ENCODE measurements at regions not wholly inside any gene's neighbourhood (a gene's known extent, or its start where the extent isn't known, plus 50 kb on each side); places are given as distances from the start of the nearest gene placed in this dataset.
"Not testable (repeated sequence)": the region's sequence is repeated elsewhere in the genome, so short reads cannot be mapped to it uniquely, and the experiment has no call there.

DNA sequence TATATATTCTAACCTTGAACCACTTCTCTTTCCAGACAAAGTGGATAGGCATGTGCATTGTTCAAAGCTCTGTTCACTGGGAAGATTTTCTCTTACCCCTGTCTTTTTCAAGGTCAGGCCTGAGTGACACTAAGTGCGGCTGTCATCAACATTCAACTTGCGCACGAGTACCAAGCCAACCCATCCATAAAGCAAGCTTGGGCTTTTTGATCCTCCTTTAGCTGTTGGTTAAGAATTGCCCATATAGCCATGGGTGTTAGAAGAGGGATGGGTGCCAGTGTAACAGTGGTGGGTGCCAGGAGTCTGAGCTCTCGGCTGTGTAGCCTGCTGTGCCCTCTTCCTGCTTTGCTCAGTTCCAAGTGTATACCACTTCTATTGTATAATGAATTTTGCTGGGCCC, 136.1 kb downstream of the GLUL start:
- 78 to 92% methylated on average over 4 of the region's 4 CpGs for WGBS, 2 donors
- no peaks in the 10 kb centered on the region for H3K27me3 ChIP-seq (ENCODE audit: control insufficient read depth in 1 of 2, insufficient read depth in 2 of 2, low read length in 2 of 2)
- no peaks in the 10 kb centered on the region for H3K36me3 ChIP-seq (ENCODE audit: control insufficient read depth in 2 of 2, insufficient read depth in 2 of 2, low read length in 1 of 2)
- H3K9me3 ChIP-seq (ENCODE audit: control insufficient read depth in 2 of 2, insufficient read depth in 1 of 2, low read depth in 1 of 2, low read length in 1 of 2), result no peaks in the 10 kb centered on the region
- no peak overlapping the region for H3K27ac ChIP-seq (ENCODE audit: low read depth in 2 of 2, low read length in 1 of 2)
- peaks cover 0 to 5% of the 10 kb centered on the region in 2 donors for H3K4me1 ChIP-seq (ENCODE audit: control insufficient read depth in 2 of 2, insufficient read depth in 2 of 2, low read length in 1 of 2)
- H3K4me3 ChIP-seq (ENCODE audit: low read depth in 1 of 2, low read length in 2 of 2), result no peak overlapping the region

- no peak overlapping the region for H3K27ac ChIP-seq (ENCODE audit: low read depth in 2 of 2, low read length in 1 of 2)
- no peaks in the 10 kb centered on the region for H3K36me3 ChIP-seq (ENCODE audit: control insufficient read depth in 2 of 2, insufficient read depth in 2 of 2, low read length in 1 of 2)
- WGBS, 2 donors, result 84 to 92% methylated on average over 7 of the region's 7 CpGs
- no peak overlapping the region for H3K4me3 ChIP-seq (ENCODE audit: low read depth in 1 of 2, low read length in 2 of 2)
- H3K27me3 ChIP-seq (ENCODE audit: control insufficient read depth in 1 of 2, insufficient read depth in 2 of 2, low read length in 2 of 2), result no peaks in the 10 kb centered on the region
- no peaks in the 10 kb centered on the region for H3K9me3 ChIP-seq (ENCODE audit: control insufficient read depth in 2 of 2, insufficient read depth in 1 of 2, low read depth in 1 of 2, low read length in 1 of 2)
- no peaks in the 10 kb centered on the region for H3K4me1 ChIP-seq (ENCODE audit: control insufficient read depth in 2 of 2, insufficient read depth in 2 of 2, low read length in 1 of 2)
Observed at GRCh38 chr1:182253319-182253860, 138.2 kb downstream of the GLUL start.

GRCh38 chr1:182251561-182251960, 140.0 kb downstream of the GLUL start:
- no peaks in the 10 kb centered on the region for H3K9me3 ChIP-seq (ENCODE audit: control insufficient read depth in 2 of 2, insufficient read depth in 1 of 2, low read depth in 1 of 2, low read length in 1 of 2)
- H3K4me3 ChIP-seq (ENCODE audit: low read depth in 1 of 2, low read length in 2 of 2), result no peak overlapping the region
- H3K4me1 ChIP-seq (ENCODE audit: control insufficient read depth in 2 of 2, insufficient read depth in 2 of 2, low read length in 1 of 2), result no peaks in the 10 kb centered on the region
- H3K27ac ChIP-seq (ENCODE audit: low read depth in 2 of 2, low read length in 1 of 2), result no peak overlapping the region
- H3K27me3 ChIP-seq (ENCODE audit: control insufficient read depth in 1 of 2, insufficient read depth in 2 of 2, low read length in 2 of 2), result no peaks in the 10 kb centered on the region
- no peaks in the 10 kb centered on the region for H3K36me3 ChIP-seq (ENCODE audit: control insufficient read depth in 2 of 2, insufficient read depth in 2 of 2, low read length in 1 of 2)
- 82 to 84% methylated on average over 1 of the region's 1 CpG for WGBS, 2 donors

GRCh38 chr1:182249201-182249676, 142.4 kb downstream of the GLUL start:
- WGBS, 2 donors, result 50 to 56% methylated on average over 14 to 15 of the region's 15 CpGs
- Histone ChIP-seq H3K4me3 (ENCODE audit: low read depth in 1 of 2, low read length in 2 of 2) (no peak overlapping the region), H3K27ac (ENCODE audit: low read depth in 2 of 2, low read length in 1 of 2) (peak overlapping the region in 1 of 2 donors; percentile 1), H3K36me3 (ENCODE audit: control insufficient read depth in 2 of 2, insufficient read depth in 2 of 2, low read length in 1 of 2) (no peaks in the 10 kb centered on the region), H3K4me1 (ENCODE audit: control insufficient read depth in 2 of 2, insufficient read depth in 2 of 2, low read length in 1 of 2) (no peaks in the 10 kb centered on the region), H3K9me3 (ENCODE audit: control insufficient read depth in 2 of 2, insufficient read depth in 1 of 2, low read depth in 1 of 2, low read length in 1 of 2) (no peaks in the 10 kb centered on the region), H3K27me3 (ENCODE audit: control insufficient read depth in 1 of 2, insufficient read depth in 2 of 2, low read length in 2 of 2) (no peaks in the 10 kb centered on the region)

DNA sequence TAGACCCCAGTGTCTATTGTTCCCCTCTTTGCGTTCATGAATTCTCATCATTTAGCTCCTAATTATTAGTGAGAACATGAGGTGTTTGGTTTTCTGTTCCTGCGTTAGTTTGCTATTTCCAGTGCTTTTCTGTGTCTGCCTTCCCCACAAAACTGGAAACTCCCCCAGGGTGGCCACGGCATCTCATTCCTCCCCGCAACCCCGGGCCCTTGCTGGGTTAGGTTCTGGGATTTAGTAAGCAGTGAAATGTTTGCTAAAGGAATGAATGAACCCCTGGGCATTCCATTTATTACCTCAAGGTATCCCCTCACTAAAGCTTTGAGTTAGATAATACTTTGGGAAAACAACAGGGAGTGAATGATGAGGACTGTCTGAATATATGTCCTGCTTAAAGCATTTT, 142.9 kb downstream of the GLUL start:
- Histone ChIP-seq H3K27me3 (ENCODE audit: control insufficient read depth in 1 of 2, insufficient read depth in 2 of 2, low read length in 2 of 2) (no peaks in the 10 kb centered on the region), H3K9me3 (ENCODE audit: control insufficient read depth in 2 of 2, insufficient read depth in 1 of 2, low read depth in 1 of 2, low read length in 1 of 2) (no peaks in the 10 kb centered on the region), H3K27ac (ENCODE audit: low read depth in 2 of 2, low read length in 1 of 2) (no peak overlapping the region), H3K4me3 (ENCODE audit: low read depth in 1 of 2, low read length in 2 of 2) (no peak overlapping the region), H3K36me3 (ENCODE audit: control insufficient read depth in 2 of 2, insufficient read depth in 2 of 2, low read length in 1 of 2) (no peaks in the 10 kb centered on the region), H3K4me1 (ENCODE audit: control insufficient read depth in 2 of 2, insufficient read depth in 2 of 2, low read length in 1 of 2) (no peaks in the 10 kb centered on the region)
- WGBS, 2 donors, result 81 to 83% methylated on average over 5 of the region's 5 CpGs

GRCh38 chr1:182247813-182248212, 143.8 kb downstream of the GLUL start:
- not testable (repeated sequence) for H3K36me3 ChIP-seq (ENCODE audit: control insufficient read depth in 2 of 2, insufficient read depth in 2 of 2, low read length in 1 of 2); H3K27ac ChIP-seq (ENCODE audit: low read depth in 2 of 2, low read length in 1 of 2)
- 88 to 92% methylated on average over 2 of the region's 2 CpGs for WGBS, 2 donors

GRCh38 chr1:182246783-182247182, 144.8 kb downstream of the GLUL start:
- H3K9me3 ChIP-seq (ENCODE audit: control insufficient read depth in 2 of 2, insufficient read depth in 1 of 2, low read depth in 1 of 2, low read length in 1 of 2), result no peaks in the 10 kb centered on the region
- H3K36me3 ChIP-seq (ENCODE audit: control insufficient read depth in 2 of 2, insufficient read depth in 2 of 2, low read length in 1 of 2), result no peaks in the 10 kb centered on the region
- no peaks in the 10 kb centered on the region for H3K4me1 ChIP-seq (ENCODE audit: control insufficient read depth in 2 of 2, insufficient read depth in 2 of 2, low read length in 1 of 2)
- no peaks in the 10 kb centered on the region for H3K27me3 ChIP-seq (ENCODE audit: control insufficient read depth in 1 of 2, insufficient read depth in 2 of 2, low read length in 2 of 2)
- 51 to 53% methylated on average over 5 of the region's 5 CpGs for WGBS, 2 donors
- H3K4me3 ChIP-seq (ENCODE audit: low read depth in 1 of 2, low read length in 2 of 2), result no peak overlapping the region
- no peak overlapping the region for H3K27ac ChIP-seq (ENCODE audit: low read depth in 2 of 2, low read length in 1 of 2)

More at GRCh38 chr1:182247813-182248212, 143.8 kb downstream of the GLUL start:
- not testable (repeated sequence) for H3K4me1 ChIP-seq (ENCODE audit: control insufficient read depth in 2 of 2, insufficient read depth in 2 of 2, low read length in 1 of 2); H3K4me3 ChIP-seq (ENCODE audit: low read depth in 1 of 2, low read length in 2 of 2); H3K9me3 ChIP-seq (ENCODE audit: control insufficient read depth in 2 of 2, insufficient read depth in 1 of 2, low read depth in 1 of 2, low read length in 1 of 2); H3K27me3 ChIP-seq (ENCODE audit: control insufficient read depth in 1 of 2, insufficient read depth in 2 of 2, low read length in 2 of 2)

GRCh38 chr1:182245040-182245439, 146.6 kb downstream of the GLUL start:
- Histone ChIP-seq H3K36me3 (ENCODE audit: control insufficient read depth in 2 of 2, insufficient read depth in 2 of 2, low read length in 1 of 2) (no peaks in the 10 kb centered on the region), H3K27me3 (ENCODE audit: control insufficient read depth in 1 of 2, insufficient read depth in 2 of 2, low read length in 2 of 2) (no peaks in the 10 kb centered on the region), H3K4me1 (ENCODE audit: control insufficient read depth in 2 of 2, insufficient read depth in 2 of 2, low read length in 1 of 2) (no peaks in the 10 kb centered on the region), H3K27ac (ENCODE audit: low read depth in 2 of 2, low read length in 1 of 2) (no peak overlapping the region), H3K4me3 (ENCODE audit: low read depth in 1 of 2, low read length in 2 of 2) (no peak overlapping the region), H3K9me3 (ENCODE audit: control insufficient read depth in 2 of 2, insufficient read depth in 1 of 2, low read depth in 1 of 2, low read length in 1 of 2) (no peaks in the 10 kb centered on the region)
- 93 to 99% methylated on average over 4 of the region's 4 CpGs for WGBS, 2 donors

DNA sequence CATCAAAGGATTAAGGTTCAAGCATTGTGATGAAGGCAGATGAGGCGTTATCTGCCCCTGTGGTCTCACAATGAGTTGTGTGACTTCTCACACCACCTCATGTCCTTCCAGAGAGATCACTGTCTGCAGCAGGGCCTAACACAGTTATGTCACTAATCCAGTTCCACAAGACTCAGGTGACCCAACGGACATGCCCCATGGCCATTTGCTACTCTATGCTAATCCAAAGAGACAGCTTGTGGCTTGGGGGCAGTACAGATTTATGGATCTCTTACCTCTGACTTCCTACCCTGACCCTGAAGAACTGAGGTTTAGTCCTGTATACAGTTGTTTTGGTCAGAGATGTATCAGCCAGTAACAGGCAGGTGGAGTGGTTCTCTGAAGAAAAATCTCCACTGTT, 147.1 kb downstream of the GLUL start:
- WGBS, 2 donors, result 80 to 88% methylated on average over 2 of the region's 2 CpGs
- no peaks in the 10 kb centered on the region for H3K27me3 ChIP-seq (ENCODE audit: control insufficient read depth in 1 of 2, insufficient read depth in 2 of 2, low read length in 2 of 2)

DNA sequence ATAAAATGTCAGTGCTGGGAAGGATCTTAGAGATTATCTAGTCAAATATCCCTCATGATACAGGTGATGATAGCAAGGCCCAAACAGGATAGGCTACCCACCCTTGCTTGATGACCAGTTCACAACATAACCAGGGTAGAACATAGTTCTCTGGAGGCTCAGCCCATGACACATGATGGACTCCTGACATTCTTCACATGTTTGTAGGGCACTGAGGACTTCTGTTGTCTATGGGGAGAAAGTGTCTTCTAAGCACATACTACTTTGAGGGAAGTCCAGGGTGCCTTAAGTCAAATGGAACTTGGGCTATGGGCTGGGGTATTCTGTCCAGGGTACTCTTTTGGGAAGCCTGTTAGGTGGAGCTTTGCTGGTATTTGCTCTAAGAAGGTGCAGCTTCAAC, 148.9 kb downstream of the GLUL start:
- Histone ChIP-seq H3K9me3 (ENCODE audit: control insufficient read depth in 2 of 2, insufficient read depth in 1 of 2, low read depth in 1 of 2, low read length in 1 of 2) (no peaks in the 10 kb centered on the region), H3K4me3 (ENCODE audit: low read depth in 1 of 2, low read length in 2 of 2) (no peak overlapping the region), H3K4me1 (ENCODE audit: control insufficient read depth in 2 of 2, insufficient read depth in 2 of 2, low read length in 1 of 2) (no peaks in the 10 kb centered on the region), H3K36me3 (ENCODE audit: control insufficient read depth in 2 of 2, insufficient read depth in 2 of 2, low read length in 1 of 2) (no peaks in the 10 kb centered on the region), H3K27ac (ENCODE audit: low read depth in 2 of 2, low read length in 1 of 2) (no peak overlapping the region), H3K27me3 (ENCODE audit: control insufficient read depth in 1 of 2, insufficient read depth in 2 of 2, low read length in 2 of 2) (no peaks in the 10 kb centered on the region)

More for the DNA sequence above, 147.1 kb downstream of the GLUL start:
- H3K27ac ChIP-seq (ENCODE audit: low read depth in 2 of 2, low read length in 1 of 2), result no peak overlapping the region
- no peak overlapping the region for H3K4me3 ChIP-seq (ENCODE audit: low read depth in 1 of 2, low read length in 2 of 2)
- no peaks in the 10 kb centered on the region for H3K4me1 ChIP-seq (ENCODE audit: control insufficient read depth in 2 of 2, insufficient read depth in 2 of 2, low read length in 1 of 2)
- no peaks in the 10 kb centered on the region for H3K9me3 ChIP-seq (ENCODE audit: control insufficient read depth in 2 of 2, insufficient read depth in 1 of 2, low read depth in 1 of 2, low read length in 1 of 2)
- no peaks in the 10 kb centered on the region for H3K36me3 ChIP-seq (ENCODE audit: control insufficient read depth in 2 of 2, insufficient read depth in 2 of 2, low read length in 1 of 2)

Data from esophagus (tissue), 2 donors.